Kidney glomerular epithelial cell (primary cell): ENCODE measurements at regions not wholly inside any gene's neighbourhood (a gene's known extent, or its start where the extent isn't known, plus 50 kb on each side); places are given as distances from the start of the nearest gene placed in this dataset.

Experiments used
- DNase-seq: peaks from one replicate; lab custom pipeline; 2025; lab: John Stamatoyannopoulos, UW

- DNase-seq, result no peak
Observed at GRCh38 chr9:16155878-16156277, 603.0 kb downstream of the CCDC171 start.

GRCh38 chr9:16157216-16157615 lies 604.4 kb downstream of the CCDC171 start:
- DNase-seq, result no peak

GRCh38 chr9:16157651-16158050 lies 604.8 kb downstream of the CCDC171 start:
- DNase-seq, result no peak

GRCh38 chr9:16158093-16158492 lies 605.2 kb downstream of the CCDC171 start:
- no peak for DNase-seq

GRCh38 chr9:16161483-16161882 lies 608.6 kb downstream of the CCDC171 start:
- no peak for DNase-seq

GRCh38 chr9:16170119-16170518 lies 617.3 kb downstream of the CCDC171 start:
- DNase-seq, result no peak

- DNase-seq, result no peak
Observed at GRCh38 chr9:16171911-16172310, 619.1 kb downstream of the CCDC171 start.

GRCh38 chr9:16172796-16173195 lies 620.0 kb downstream of the CCDC171 start:
- no peak for DNase-seq

- no peak for DNase-seq
Observed at GRCh38 chr9:16174915-16175314, 622.1 kb downstream of the CCDC171 start.

- no peak for DNase-seq
Observed at GRCh38 chr9:16175461-16175860, 622.6 kb downstream of the CCDC171 start.

- no peak for DNase-seq
Observed at GRCh38 chr9:16178294-16178693, 625.5 kb downstream of the CCDC171 start.

GRCh38 chr9:16179566-16179965 lies 626.7 kb downstream of the CCDC171 start:
- peak; percentile 27 for DNase-seq

GRCh38 chr9:16180091-16180490 lies 627.2 kb downstream of the CCDC171 start:
- no peak for DNase-seq

GRCh38 chr9:16180546-16180945 lies 627.7 kb downstream of the CCDC171 start:
- peak; percentile 81 for DNase-seq

- DNase-seq, result no peak
Observed at GRCh38 chr9:16181539-16181938, 628.7 kb downstream of the CCDC171 start.

- DNase-seq, result no peak
Observed at GRCh38 chr9:16182784-16183183, 629.9 kb downstream of the CCDC171 start.

GRCh38 chr9:16184964-16185646 lies 632.3 kb downstream of the CCDC171 start:
- peak; percentile 71 for DNase-seq

- no peak for DNase-seq
Observed at GRCh38 chr9:16191191-16191590, 638.3 kb downstream of the CCDC171 start.

- peak; percentile 85 for DNase-seq
Observed at GRCh38 chr9:16191691-16192402, 639.0 kb downstream of the CCDC171 start.

GRCh38 chr9:16192403-16193017 lies 639.7 kb downstream of the CCDC171 start:
- no peak for DNase-seq

GRCh38 chr9:16193066-16193465 lies 640.2 kb downstream of the CCDC171 start:
- DNase-seq, result no peak

GRCh38 chr9:16196206-16196605 lies 643.4 kb downstream of the CCDC171 start:
- DNase-seq, result no peak
